IPS-NIHi7 (cell line): ENCODE measurements at regions not wholly inside any gene's neighbourhood (a gene's known extent, or its start where the extent isn't known, plus 50 kb on each side); places are given as distances from the start of the nearest gene placed in this dataset.
A peak's percentile ranks its signal among the peaks of the same experiment; 100 is the strongest.

Source experiments
- DNase-seq: peaks from one replicate; pipeline ENCODE4 v3.0.0; 2012; ENCODE audit warnings: mixed read lengths; ENCODE audit errors: extremely low spot score

- no peak for DNase-seq
Observed at GRCh38 chr5:107072967-107073366, 597.8 kb downstream of the EFNA5 start.

- DNase-seq, result no peak
Observed at GRCh38 chr5:107072440-107072839, 598.3 kb downstream of the EFNA5 start.

- DNase-seq, result no peak
Observed at GRCh38 chr5:107068782-107069181, 602.0 kb downstream of the EFNA5 start.

- peak; percentile 13 for DNase-seq
Observed at GRCh38 chr5:107067395-107067794, 603.3 kb downstream of the EFNA5 start.

GRCh38 chr5:107063511-107063910, 607.2 kb downstream of the EFNA5 start:
- DNase-seq, result no peak

- DNase-seq, result no peak
Observed at GRCh38 chr5:107058803-107059202, 611.9 kb downstream of the EFNA5 start.

- DNase-seq, result no peak
Observed at GRCh38 chr5:107058235-107058634, 612.5 kb downstream of the EFNA5 start.

- DNase-seq, result no peak
Observed at GRCh38 chr5:107056278-107056677, 614.5 kb downstream of the EFNA5 start.

- no peak for DNase-seq
Observed at GRCh38 chr5:107047048-107047447, 623.7 kb downstream of the EFNA5 start.

GRCh38 chr5:107043665-107044064, 627.1 kb downstream of the EFNA5 start:
- no peak for DNase-seq

- no peak for DNase-seq
Observed at GRCh38 chr5:107040907-107041306, 629.8 kb downstream of the EFNA5 start.

- DNase-seq, result no peak
Observed at GRCh38 chr5:107032629-107033028, 638.1 kb downstream of the EFNA5 start.

GRCh38 chr5:107028938-107029337, 641.8 kb downstream of the EFNA5 start:
- no peak for DNase-seq

GRCh38 chr5:107025712-107026497, 644.8 kb downstream of the EFNA5 start:
- DNase-seq, result no peak

GRCh38 chr5:107023732-107024131, 647.0 kb downstream of the EFNA5 start:
- no peak for DNase-seq

GRCh38 chr5:107021575-107021974, 649.2 kb downstream of the EFNA5 start:
- DNase-seq, result no peak

GRCh38 chr5:107020626-107021025, 650.1 kb downstream of the EFNA5 start:
- DNase-seq, result no peak

GRCh38 chr5:107017616-107018015, 653.1 kb downstream of the EFNA5 start:
- DNase-seq, result no peak

- no peak for DNase-seq
Observed at GRCh38 chr5:107012371-107012770, 658.4 kb downstream of the EFNA5 start.

- DNase-seq, result no peak
Observed at GRCh38 chr5:107011605-107012004, 659.1 kb downstream of the EFNA5 start.

- DNase-seq, result no peak
Observed at GRCh38 chr5:107010060-107010459, 660.7 kb downstream of the EFNA5 start.

- DNase-seq, result no peak
Observed at GRCh38 chr5:107005653-107006052, 665.1 kb downstream of the EFNA5 start.

GRCh38 chr5:107005161-107005560, 665.6 kb downstream of the EFNA5 start:
- no peak for DNase-seq

- no peak for DNase-seq
Observed at GRCh38 chr5:107002115-107002514, 668.6 kb downstream of the EFNA5 start.
